Mucosa of descending colon (tissue), 3 donors: ENCODE measurements at regions not wholly inside any gene's neighbourhood (a gene's known extent, or its start where the extent isn't known, plus 50 kb on each side); places are given as distances from the start of the nearest gene placed in this dataset.

Source experiments
- ATAC-seq: fragments of 200-7000 bp; cut with Tn5 transposase; one replicate; pipeline ENCODE4 v1.9.1; 2020; ENCODE audit warnings: mild to moderate bottlenecking, moderate library complexity
- DNase-seq, 3 donors: peaks; one replicate each; pipeline ENCODE4 v3.0.0-alpha.2; 2020
- H3K36me3 ChIP-seq: fragments of 200-600 bp; one replicate; pipeline ENCODE4 v1.8.0; 2021; ENCODE audit warnings: low read depth, mild to moderate bottlenecking
- H3K4me1 ChIP-seq: fragments of 200-600 bp; one replicate; pipeline ENCODE4 v1.8.0; 2021; ENCODE audit warnings: low read depth, mild to moderate bottlenecking
- H3K4me3 ChIP-seq: fragments of 200-600 bp; one replicate; pipeline ENCODE4 v1.8.0; 2021; ENCODE audit warnings: mild to moderate bottlenecking
- H3K9me3 ChIP-seq: fragments of 200-600 bp; one replicate; pipeline ENCODE4 v1.8.0; 2021; ENCODE audit warnings: mild to moderate bottlenecking
- intact Hi-C, 2 donors: fragments of 100-400 bp; cut with DNase I in 1 of 2; cut with micrococcal nuclease in 1 of 2; formaldehyde crosslinking; loops; one replicate each; pipeline versions ENCODE4 v1.11.0 to v1.11.1; 2022; cut with DNase I, micrococcal nuclease
- TF ChIP-seq, protein P1 (sequence below): fragments of 200-600 bp; IDR thresholded peaks from one replicate; pipeline ENCODE4 v1.8.0; 2022; ENCODE audit warnings: antibody characterized with exemption, mild to moderate bottlenecking
- donor health status: DM: no; HTN: no; CAD: no; lungs with moderate emphysema.
- donor health status: DM: no; HTN: no; CAD: no.
- donor health status: DM: no; HTN: yes; CAD: no.

GRCh38 chr15:39460748-39461147 lies 120.1 kb upstream of the THBS1 start:
- peaks cover 4% of the 10 kb centered on the region for H3K4me1 ChIP-seq
- no peak overlapping the region for H3K4me3 ChIP-seq
- no peak for ATAC-seq
- TF ChIP-seq, protein P1, sequence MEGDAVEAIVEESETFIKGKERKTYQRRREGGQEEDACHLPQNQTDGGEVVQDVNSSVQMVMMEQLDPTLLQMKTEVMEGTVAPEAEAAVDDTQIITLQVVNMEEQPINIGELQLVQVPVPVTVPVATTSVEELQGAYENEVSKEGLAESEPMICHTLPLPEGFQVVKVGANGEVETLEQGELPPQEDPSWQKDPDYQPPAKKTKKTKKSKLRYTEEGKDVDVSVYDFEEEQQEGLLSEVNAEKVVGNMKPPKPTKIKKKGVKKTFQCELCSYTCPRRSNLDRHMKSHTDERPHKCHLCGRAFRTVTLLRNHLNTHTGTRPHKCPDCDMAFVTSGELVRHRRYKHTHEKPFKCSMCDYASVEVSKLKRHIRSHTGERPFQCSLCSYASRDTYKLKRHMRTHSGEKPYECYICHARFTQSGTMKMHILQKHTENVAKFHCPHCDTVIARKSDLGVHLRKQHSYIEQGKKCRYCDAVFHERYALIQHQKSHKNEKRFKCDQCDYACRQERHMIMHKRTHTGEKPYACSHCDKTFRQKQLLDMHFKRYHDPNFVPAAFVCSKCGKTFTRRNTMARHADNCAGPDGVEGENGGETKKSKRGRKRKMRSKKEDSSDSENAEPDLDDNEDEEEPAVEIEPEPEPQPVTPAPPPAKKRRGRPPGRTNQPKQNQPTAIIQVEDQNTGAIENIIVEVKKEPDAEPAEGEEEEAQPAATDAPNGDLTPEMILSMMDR = no peak
- intact Hi-C loops = no loop called here
- DNase-seq = no peak
- no peaks in the 10 kb centered on the region for H3K36me3 ChIP-seq
- H3K9me3 ChIP-seq = no peaks in the 10 kb centered on the region

- no peaks in the 10 kb centered on the region for H3K4me1 ChIP-seq
- no peak for DNase-seq
- H3K9me3 ChIP-seq = no peaks in the 10 kb centered on the region
- H3K4me3 ChIP-seq = no peak overlapping the region
- ATAC-seq = no peak
- TF ChIP-seq, protein P1 = no peak
- intact Hi-C loops = no loop called here
- H3K36me3 ChIP-seq = no peaks in the 10 kb centered on the region
Measured at GRCh38 chr15:39461536-39462130, 119.2 kb upstream of the THBS1 start.

DNA sequence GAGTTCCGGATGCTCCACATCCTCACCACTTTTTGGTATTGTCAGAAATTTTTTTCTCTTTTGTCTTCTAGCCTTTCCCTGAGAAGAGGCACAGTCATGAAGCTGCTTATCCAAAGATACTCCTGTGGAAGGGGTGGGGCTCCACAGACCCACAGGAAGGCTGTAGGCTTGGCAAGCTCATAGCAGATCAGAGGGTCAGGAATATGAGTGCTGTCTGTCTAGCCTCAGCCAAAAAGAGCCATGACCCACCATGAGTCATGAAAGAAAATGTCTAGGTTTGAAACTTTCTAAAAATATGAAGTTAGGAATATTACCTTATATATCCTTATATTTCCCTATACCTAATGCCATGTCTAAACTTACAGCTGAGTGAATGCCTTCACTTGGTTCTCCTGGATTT lies 118.2 kb upstream of the THBS1 start:
- intact Hi-C loops = no loop called here
- TF ChIP-seq, protein P1 = no peak
- Histone ChIP-seq H3K36me3 (no peaks in the 10 kb centered on the region), H3K4me3 (no peak overlapping the region), H3K4me1 (no peaks in the 10 kb centered on the region), H3K9me3 (no peaks in the 10 kb centered on the region)
- ATAC-seq = no peak
- DNase-seq = no peak

DNA sequence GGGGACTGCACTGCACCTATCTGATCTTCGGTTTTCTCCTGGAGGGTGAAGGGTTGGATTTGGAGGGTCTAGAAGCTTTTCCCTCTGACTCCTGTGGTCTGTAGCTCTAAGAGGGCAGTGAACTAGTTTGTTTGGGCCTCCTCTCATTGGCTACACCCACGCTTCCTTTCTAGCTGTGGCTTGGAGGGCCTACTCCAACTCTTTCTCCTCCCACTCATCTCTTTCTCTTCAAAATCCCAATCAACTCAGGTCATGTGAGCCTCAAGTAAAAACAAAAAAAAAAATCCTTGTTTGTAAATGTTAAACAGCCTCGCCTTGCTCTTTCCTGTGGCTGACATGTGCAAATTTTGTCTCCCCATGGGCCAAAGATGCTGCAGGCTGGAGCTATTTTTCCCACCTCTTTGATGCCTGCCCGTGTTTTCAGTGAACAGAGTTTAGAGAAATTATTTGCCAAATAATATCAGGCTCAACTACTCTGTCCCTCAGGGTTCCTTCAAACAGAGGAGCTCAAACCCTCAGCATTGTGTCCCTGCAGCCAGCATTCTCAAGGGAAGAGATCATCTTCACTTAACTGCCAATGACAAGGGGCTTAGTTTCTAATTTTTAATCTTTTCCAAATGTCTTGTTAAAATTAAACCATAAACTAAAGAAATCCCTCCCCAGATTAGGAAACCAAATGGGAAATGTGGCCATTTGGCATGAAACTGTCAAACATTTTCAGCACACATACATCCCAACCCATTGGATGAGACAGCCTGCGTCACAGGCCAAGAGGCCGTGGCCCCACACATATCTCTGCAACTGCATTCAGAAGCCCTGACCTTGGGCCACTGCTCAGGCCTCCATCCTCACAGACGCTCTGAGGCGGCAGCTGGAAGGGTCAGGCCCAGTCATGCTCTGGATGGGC lies 114.8 kb upstream of the THBS1 start:
- H3K9me3 ChIP-seq = no peaks in the 10 kb centered on the region
- intact Hi-C loops = no loop called here
- ATAC-seq (peak; percentile 36), DNase-seq (peak; percentile 38 to 56 (median 46))
- H3K4me1 ChIP-seq = no peaks in the 10 kb centered on the region
- TF ChIP-seq, protein P1 = no peak
- no peak overlapping the region for H3K4me3 ChIP-seq
- H3K36me3 ChIP-seq = no peaks in the 10 kb centered on the region

GRCh38 chr15:39466750-39467105 lies 114.2 kb upstream of the THBS1 start:
- Histone ChIP-seq H3K4me1 (no peaks in the 10 kb centered on the region), H3K4me3 (no peak overlapping the region), H3K9me3 (no peaks in the 10 kb centered on the region), H3K36me3 (no peaks in the 10 kb centered on the region)
- ATAC-seq (no peak), DNase-seq (no peak)
- intact Hi-C loops = no loop called here
- TF ChIP-seq, protein P1 = no peak
